Hepatocyte (in vitro differentiated cells): ENCODE measurements at regions not wholly inside any gene's neighbourhood (a gene's known extent, or its start where the extent isn't known, plus 50 kb on each side); places are given as distances from the start of the nearest gene placed in this dataset.

ENCODE experiments used
- CTCF ChIP-seq: fragments of 200-600 bp; sonication (generic); IDR thresholded peaks from 2 replicates; pipeline ENCODE4 v1.5.1; 2016; ENCODE audit warnings: antibody characterized with exemption, mild to moderate bottlenecking; ENCODE audit not compliant: poor library complexity
- EZH2 ChIP-seq: fragments of 200-600 bp; sonication (generic); IDR thresholded peaks from 2 replicates; pipeline ENCODE4 v1.6.1; 2016; ENCODE audit warnings: antibody characterized with exemption, mild to moderate bottlenecking, borderline replicate concordance
- EZH2phosphoT487 ChIP-seq: fragments of 200-600 bp; sonication (generic); IDR thresholded peaks from one replicate; pipeline ENCODE4 v1.6.1; 2018; ENCODE audit warnings: antibody characterized with exemption, mild to moderate bottlenecking, low read depth, moderate library complexity; ENCODE audit not compliant: unreplicated experiment, severe bottlenecking

DNA sequence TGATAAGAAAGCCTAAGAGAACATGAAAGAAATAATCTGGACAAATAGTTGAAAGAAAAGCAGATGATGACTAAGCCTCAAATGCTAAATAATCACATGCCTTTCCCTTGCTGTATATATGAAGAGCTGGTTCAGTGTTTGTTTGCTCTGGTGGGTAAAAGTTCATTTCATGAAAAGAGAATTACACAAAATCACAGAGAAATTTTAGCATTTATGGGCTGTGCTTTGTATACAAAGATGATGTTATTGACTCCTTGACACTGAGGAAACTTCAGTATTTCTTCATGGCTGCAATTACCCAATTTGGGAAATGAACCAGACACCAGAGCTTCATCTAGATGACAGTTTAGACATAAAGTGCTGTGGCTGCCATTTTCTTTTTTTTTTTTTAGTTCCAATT is 527.2 kb downstream of the NR2F1-AS1 start:
- TF ChIP-seq CTCF (no peak), EZH2 (no peak), EZH2phosphoT487 (no peak)
